K562 (cell line): ENCODE measurements at regions not wholly inside any gene's neighbourhood (a gene's known extent, or its start where the extent isn't known, plus 50 kb on each side); places are given as distances from the start of the nearest gene placed in this dataset.
"Not testable (repeated sequence)": the region's sequence is repeated elsewhere in the genome, so short reads cannot be mapped to it uniquely, and the experiment has no call there.

ENCODE experiments used
- ATAC-seq: fragments of 200-7000 bp; cut with Tn5 transposase; 3 replicates; pipeline ENCODE4 v1.9.1; 2020; ENCODE audit warnings: moderate library complexity
- BruUV-seq: library from RNA; stranded (reverse); fragments of 400-500 nt; replicated peaks from 2 replicates; lab custom pipeline; 2021; lab: Mats Ljungman, UMichigan
- CTCF ChIA-PET: fragments of 300-600 bp; formaldehyde crosslinking; extraction: SDS; loops from one replicate; lab custom pipeline; 2021; ENCODE audit warnings: low intra/inter-chr PET ratio; lab: Yijun Ruan, JAX
- POLR2A ChIA-PET: fragments of 300-600, 350-650 bp; sonication (Branson Sonifier 250); formaldehyde crosslinking; extraction: SDS; loops from one replicate; lab custom pipeline; 2021; ENCODE audit warnings: antibody characterized with exemption, inconsistent platforms; lab: Yijun Ruan, JAX
- DNase-seq, 4 experiments: peaks; one replicate each; pipeline versions ENCODE4 v3.0.0 to v3.0.0-alpha.2; 2011 to 2018; ENCODE audit warnings: low spot score in 3 of 4, mixed read lengths in 3 of 4; ENCODE audit errors: extremely low read depth in 1 of 4
- FAIRE-seq: peaks from 2 replicates; lab custom pipeline; 2011; peaks lifted over from hg19 to GRCh38; lab: Jason Lieb, UNC
- H2AFZ ChIP-seq: 2 replicates; pipeline ENCODE4 v1.6.0; 2011; ENCODE audit warnings: low read depth, low read length, control low read depth, inconsistent platforms
- H3K27ac ChIP-seq: fragments of 200-600 bp; 3 replicates; pipeline ENCODE4 v1.8.0; 2011; ENCODE audit warnings: low read depth, mild to moderate bottlenecking, control low read depth, inconsistent platforms, low read length, moderate library complexity, mixed read lengths; ENCODE audit errors: extremely low read depth
- H3K27me3 ChIP-seq, 2 experiments: fragments of 300-600 bp in 1 of 2; 2 replicates in 1 of 2; 3 replicates in 1 of 2; pipeline versions ENCODE4 v1.6.0 to v1.8.0; 2011; ENCODE audit warnings: inconsistent platforms in 2 of 2, low read length in 2 of 2, mild to moderate bottlenecking in 1 of 2, mixed read lengths in 1 of 2, moderate library complexity in 1 of 2; ENCODE audit not compliant: control insufficient read depth in 2 of 2, insufficient read depth in 2 of 2
- H3K36me3 ChIP-seq: fragments of 300-600 bp; 3 replicates; pipeline ENCODE4 v1.8.0; 2011; ENCODE audit warnings: mild to moderate bottlenecking, low read length, inconsistent platforms; ENCODE audit not compliant: control insufficient read depth, insufficient read depth
- H3K4me1 ChIP-seq, 2 experiments: fragments of 200-600 bp in 1 of 2; replicated peaks in 1 of 2; 2 replicates in 1 of 2; 3 replicates in 1 of 2; pipeline versions ENCODE4 v1.5.1 to v1.8.0; 2011; ENCODE audit warnings: inconsistent platforms in 2 of 2, low read length in 2 of 2, mild to moderate bottlenecking in 1 of 2, mixed read lengths in 1 of 2, moderate library complexity in 1 of 2; ENCODE audit not compliant: control insufficient read depth in 2 of 2, insufficient read depth in 2 of 2
- H3K4me2 ChIP-seq: 2 replicates; pipeline ENCODE4 v1.6.1; 2011; ENCODE audit warnings: low read length, control low read depth, inconsistent platforms, mixed read lengths; ENCODE audit not compliant: insufficient read depth
- H3K4me3 ChIP-seq: fragments of 200-600 bp; sonication (generic), shearing (Covaris generic); 2 replicates; pipeline ENCODE4 v1.5.1; 2016; ENCODE audit warnings: control low read depth, inconsistent platforms
- H3K79me2 ChIP-seq: fragments of 200-600 bp; 3 replicates; pipeline ENCODE4 v1.8.0; 2011; ENCODE audit warnings: low read length, inconsistent platforms; ENCODE audit not compliant: control insufficient read depth, insufficient read depth
- H3K9ac ChIP-seq, 2 experiments: 2 replicates each; pipeline versions ENCODE4 v1.6.0 to v1.6.1; 2011; ENCODE audit warnings: low read depth in 2 of 2, low read length in 2 of 2, control low read depth in 1 of 2, inconsistent platforms in 1 of 2, mild to moderate bottlenecking in 1 of 2, mixed read lengths in 1 of 2; ENCODE audit not compliant: insufficient read depth in 1 of 2
- H3K9me1 ChIP-seq: one replicate; pipeline ENCODE4 v1.6.0; 2011; ENCODE audit warnings: inconsistent platforms, mild to moderate bottlenecking, low read length, moderate library complexity; ENCODE audit not compliant: control insufficient read depth, insufficient read depth
- H3K9me3 ChIP-seq: replicated peaks from 2 replicates; pipeline ENCODE4 v1.5.1; 2011; ENCODE audit warnings: low read depth, low read length, inconsistent platforms; ENCODE audit not compliant: control insufficient read depth, insufficient read depth
- H4K20me1 ChIP-seq: replicated peaks from 2 replicates; pipeline ENCODE4 v1.6.1; 2011; ENCODE audit warnings: low read length, inconsistent platforms, mixed read lengths; ENCODE audit not compliant: control insufficient read depth, insufficient read depth
- BRD4 ChIP-seq: fragments of 200-600 bp; sonication (generic); IDR thresholded peaks from 2 replicates; pipeline ENCODE4 v1.6.1; 2017; ENCODE audit warnings: inconsistent platforms
- GTF2A2 ChIP-seq: IDR thresholded peaks from 2 replicates; pipeline ENCODE4 v1.6.1; 2016; ENCODE audit warnings: mild to moderate bottlenecking, missing genetic modification characterization, missing compliant biosample characterization
- HDAC2 ChIP-seq: fragments of 450-650 bp; IDR thresholded peaks from 2 replicates; pipeline ENCODE4 v1.6.1; 2016; ENCODE audit warnings: mild to moderate bottlenecking
- MCM5 ChIP-seq: fragments of 450-650 bp; IDR thresholded peaks from 2 replicates; pipeline ENCODE4 v1.6.1; 2016; ENCODE audit warnings: low read depth
- TBL1XR1 ChIP-seq, 2 experiments: IDR thresholded peaks; 2 replicates each; pipeline ENCODE4 v1.6.1; 2012; ENCODE audit warnings: improper control_type of control experiment in 2 of 2, low read length in 2 of 2, mild to moderate bottlenecking in 1 of 2
- TSC22D4 ChIP-seq: fragments of 450-650 bp; IDR thresholded peaks from 2 replicates; pipeline ENCODE4 v1.6.1; 2016; ENCODE audit warnings: missing genetic modification characterization, missing biosample characterization, control low read depth
- ZNF583 ChIP-seq: fragments of 250-450 bp; sonication (Bioruptor Pico); IDR thresholded peaks from 2 replicates; pipeline ENCODE4 v1.4.0; 2020
- WGBS: fragments of 100-300 bp; shearing (Covaris generic); methylation state at CpG from one replicate; pipeline ENCODE4 v1.1.6; 2016; ENCODE audit warnings: low coverage, mixed read lengths; ENCODE audit not compliant: insufficient coverage; ENCODE audit errors: missing lambda C conversion rate; 5-methylcytosine and 5-hydroxymethylcytosine counted together
- in situ Hi-C: fragments of 300-500 bp; cut with MboI; formaldehyde crosslinking; loops from 4 replicates; pipeline ENCODE4 v1.15.0; 2018; ENCODE audit warnings: inconsistent platforms, mixed read lengths
- intact Hi-C: fragments of 100-400 bp; cut with micrococcal nuclease; formaldehyde crosslinking; loops from 2 replicates; pipeline ENCODE4 v1.14.2; 2022
- TF ChIP-seq, protein P1 (sequence below), 2 experiments: fragments of 150-350 bp in 1 of 2; IDR thresholded peaks; 2 replicates each; pipeline ENCODE4 v1.6.1; 2012 to 2016; ENCODE audit warnings: low read depth in 2 of 2, low read length in 2 of 2, mild to moderate bottlenecking in 1 of 2, moderate library complexity in 1 of 2
- TF ChIP-seq, protein P2 (sequence below): fragments of 450-650 bp; IDR thresholded peaks from 2 replicates; pipeline ENCODE4 v1.6.1; 2014; ENCODE audit warnings: low read depth, mild to moderate bottlenecking, moderate library complexity, borderline replicate concordance

DNA sequence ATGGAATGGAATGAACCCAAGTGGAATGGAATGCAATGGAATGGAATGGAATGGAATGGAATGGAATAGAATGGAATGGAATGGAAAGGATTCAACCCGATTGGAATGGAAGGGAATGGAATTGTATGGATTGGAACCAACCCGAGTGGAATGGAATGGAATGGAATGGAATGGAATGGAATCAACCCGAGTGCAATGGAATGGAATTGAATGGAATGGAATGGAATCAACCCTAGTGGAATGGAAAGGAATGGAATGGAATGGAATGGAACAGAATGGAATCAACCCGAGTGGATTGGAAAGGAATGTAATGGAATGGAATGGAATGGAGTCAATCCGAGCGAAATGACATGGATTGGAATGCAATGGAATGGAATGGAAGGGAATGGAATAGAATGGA lies 1144.9 kb downstream of the RPIA start:
- H2AFZ ChIP-seq, BruUV-seq, H3K27ac ChIP-seq, CTCF ChIA-PET, H3K9me1 ChIP-seq, intact Hi-C loops, H3K9ac ChIP-seq, POLR2A ChIA-PET, FAIRE-seq, H3K79me2 ChIP-seq, H4K20me1 ChIP-seq, H3K27me3 ChIP-seq, H3K4me1 ChIP-seq, DNase-seq, H3K4me2 ChIP-seq, in situ Hi-C loops, H3K4me3 ChIP-seq, H3K36me3 ChIP-seq: not testable (repeated sequence)
- peak; percentile 57; the same call in 2 of the 3 replicates for ATAC-seq
- WGBS, result 0% methylated on average over 6 of the region's 6 CpGs
- 0 out of 2 replicates have a peak, but pooled peaks have one; percentile 61 for TF ChIP-seq MCM5
- H3K9me3 ChIP-seq, result peaks cover 30% of the 10 kb centered on the region; the same call in 1 of the 2 replicates

DNA sequence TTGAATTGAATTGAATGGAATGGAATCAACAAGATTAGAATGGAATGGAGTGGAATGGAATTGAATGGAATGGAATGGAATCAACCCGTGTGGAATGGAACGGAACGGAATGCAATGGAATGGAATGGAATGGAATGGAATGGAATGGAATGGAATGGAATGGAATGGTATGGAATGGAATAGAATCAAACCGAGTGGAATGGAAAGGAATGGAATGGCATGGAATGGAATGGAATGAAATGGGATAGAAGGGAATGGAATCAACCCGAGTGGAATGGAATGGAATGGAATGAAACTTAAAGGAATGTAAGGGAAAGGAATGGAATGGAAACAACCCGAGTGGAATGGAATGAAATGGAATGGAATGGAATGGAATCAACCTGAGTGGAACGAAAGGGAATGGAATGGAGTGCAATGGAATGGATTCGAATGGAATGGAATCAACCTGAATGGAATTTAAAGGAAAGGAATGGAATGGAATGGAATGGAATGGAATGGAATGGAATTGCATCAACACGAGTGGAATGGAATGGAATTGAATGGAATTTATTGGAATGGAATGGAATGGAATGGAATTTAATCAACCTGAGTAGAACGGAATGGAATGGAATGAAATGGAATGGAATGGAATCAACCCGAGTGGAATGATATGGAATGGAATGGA lies 1146.6 kb downstream of the RPIA start:
- no peak for DNase-seq
- in situ Hi-C loops (no loop called here), intact Hi-C loops (no loop called here)
- H3K27me3 ChIP-seq, result no peaks in the 10 kb centered on the region
- no peak overlapping the region for H2AFZ ChIP-seq
- no peak for ATAC-seq
- no peak for FAIRE-seq
- WGBS, result under 1% methylated on average over 11 of the region's 11 CpGs
- H3K27ac ChIP-seq, result no peak overlapping the region
- no peaks in the 10 kb centered on the region for H4K20me1 ChIP-seq
- BruUV-seq, result no TSS peak
- CTCF ChIA-PET, result no interaction called here
- H3K36me3 ChIP-seq, result no peaks in the 10 kb centered on the region
- no peak overlapping the region for H3K4me3 ChIP-seq
- no peaks in the 10 kb centered on the region for H3K79me2 ChIP-seq
- no peaks in the 10 kb centered on the region for H3K9me1 ChIP-seq
- no peak overlapping the region for H3K4me2 ChIP-seq
- H3K9me3 ChIP-seq, result peaks cover 24% of the 10 kb centered on the region; the same call in 1 of the 2 replicates
- no peaks in the 10 kb centered on the region for H3K4me1 ChIP-seq
- no peak overlapping the region for H3K9ac ChIP-seq
- POLR2A ChIA-PET, result no interaction called here
- TF ChIP-seq HDAC2, result no peak
- TF ChIP-seq TBL1XR1 (IDR thresholded peaks at IDR 0.05; ENCODE audit: low read length in 2 of 2), result no peak
- TF ChIP-seq, protein P1, sequence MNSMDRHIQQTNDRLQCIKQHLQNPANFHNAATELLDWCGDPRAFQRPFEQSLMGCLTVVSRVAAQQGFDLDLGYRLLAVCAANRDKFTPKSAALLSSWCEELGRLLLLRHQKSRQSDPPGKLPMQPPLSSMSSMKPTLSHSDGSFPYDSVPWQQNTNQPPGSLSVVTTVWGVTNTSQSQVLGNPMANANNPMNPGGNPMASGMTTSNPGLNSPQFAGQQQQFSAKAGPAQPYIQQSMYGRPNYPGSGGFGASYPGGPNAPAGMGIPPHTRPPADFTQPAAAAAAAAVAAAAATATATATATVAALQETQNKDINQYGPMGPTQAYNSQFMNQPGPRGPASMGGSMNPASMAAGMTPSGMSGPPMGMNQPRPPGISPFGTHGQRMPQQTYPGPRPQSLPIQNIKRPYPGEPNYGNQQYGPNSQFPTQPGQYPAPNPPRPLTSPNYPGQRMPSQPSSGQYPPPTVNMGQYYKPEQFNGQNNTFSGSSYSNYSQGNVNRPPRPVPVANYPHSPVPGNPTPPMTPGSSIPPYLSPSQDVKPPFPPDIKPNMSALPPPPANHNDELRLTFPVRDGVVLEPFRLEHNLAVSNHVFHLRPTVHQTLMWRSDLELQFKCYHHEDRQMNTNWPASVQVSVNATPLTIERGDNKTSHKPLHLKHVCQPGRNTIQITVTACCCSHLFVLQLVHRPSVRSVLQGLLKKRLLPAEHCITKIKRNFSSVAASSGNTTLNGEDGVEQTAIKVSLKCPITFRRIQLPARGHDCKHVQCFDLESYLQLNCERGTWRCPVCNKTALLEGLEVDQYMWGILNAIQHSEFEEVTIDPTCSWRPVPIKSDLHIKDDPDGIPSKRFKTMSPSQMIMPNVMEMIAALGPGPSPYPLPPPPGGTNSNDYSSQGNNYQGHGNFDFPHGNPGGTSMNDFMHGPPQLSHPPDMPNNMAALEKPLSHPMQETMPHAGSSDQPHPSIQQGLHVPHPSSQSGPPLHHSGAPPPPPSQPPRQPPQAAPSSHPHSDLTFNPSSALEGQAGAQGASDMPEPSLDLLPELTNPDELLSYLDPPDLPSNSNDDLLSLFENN (IDR thresholded peaks at IDR 0.05; ENCODE audit: low read depth in 2 of 2, low read length in 2 of 2), result 0 out of 4 replicates have a peak, but pooled peaks of 1 of the 2 experiments have one; percentile 24
- TF ChIP-seq TSC22D4, result 0 out of 2 replicates have a peak, but pooled peaks have one; percentile 5
- TF ChIP-seq GTF2A2 (tag), result no peak
- TF ChIP-seq, protein P2, sequence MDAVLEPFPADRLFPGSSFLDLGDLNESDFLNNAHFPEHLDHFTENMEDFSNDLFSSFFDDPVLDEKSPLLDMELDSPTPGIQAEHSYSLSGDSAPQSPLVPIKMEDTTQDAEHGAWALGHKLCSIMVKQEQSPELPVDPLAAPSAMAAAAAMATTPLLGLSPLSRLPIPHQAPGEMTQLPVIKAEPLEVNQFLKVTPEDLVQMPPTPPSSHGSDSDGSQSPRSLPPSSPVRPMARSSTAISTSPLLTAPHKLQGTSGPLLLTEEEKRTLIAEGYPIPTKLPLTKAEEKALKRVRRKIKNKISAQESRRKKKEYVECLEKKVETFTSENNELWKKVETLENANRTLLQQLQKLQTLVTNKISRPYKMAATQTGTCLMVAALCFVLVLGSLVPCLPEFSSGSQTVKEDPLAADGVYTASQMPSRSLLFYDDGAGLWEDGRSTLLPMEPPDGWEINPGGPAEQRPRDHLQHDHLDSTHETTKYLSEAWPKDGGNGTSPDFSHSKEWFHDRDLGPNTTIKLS, result no peak
- TF ChIP-seq ZNF583 (CRISPR knock-in tag), result no peak
- TF ChIP-seq BRD4, result no peak
